HepG2 (cell line): ENCODE measurements at regions not wholly inside any gene's neighbourhood (a gene's known extent, or its start where the extent isn't known, plus 50 kb on each side); places are given as distances from the start of the nearest gene placed in this dataset.

ENCODE experiments used
- ATAC-seq: fragments of 200-7000 bp; cut with Tn5 transposase; 3 replicates; pipeline ENCODE4 v1.9.1; 2020; ENCODE audit warnings: mild to moderate bottlenecking, moderate library complexity
- BruUV-seq: library from RNA; stranded (reverse); fragments of 400-500 nt; replicated peaks from 2 replicates; lab custom pipeline; 2021; lab: Mats Ljungman, UMichigan
- CTCF ChIA-PET: fragments of 300-600 bp; formaldehyde crosslinking; extraction: SDS; loops from one replicate; lab custom pipeline; 2021; ENCODE audit warnings: low total read pairs, inconsistent platforms, low intra/inter-chr PET ratio; lab: Yijun Ruan, JAX
- POLR2A ChIA-PET: fragments of 350-600 bp; sonication (Branson Sonifier 250); formaldehyde crosslinking; loops from one replicate; lab custom pipeline; 2020; ENCODE audit warnings: antibody characterized with exemption, inconsistent platforms; lab: Yijun Ruan, JAX
- DNase-seq: peaks from one replicate; pipeline ENCODE4 v3.0.0-alpha.2; 2015; ENCODE audit warnings: low spot score
- FAIRE-seq: peaks from 3 replicates; lab custom pipeline; 2011; peaks lifted over from hg19 to GRCh38; lab: Jason Lieb, UNC
- H2AFZ ChIP-seq: one replicate; pipeline ENCODE4 v1.6.1; 2011; ENCODE audit warnings: low read length, inconsistent platforms
- H3K27ac ChIP-seq: fragments of 300-600 bp; 3 replicates; pipeline ENCODE4 v1.8.0; 2011; ENCODE audit warnings: mixed run types, mild to moderate bottlenecking, mixed read lengths, low read length, inconsistent platforms; ENCODE audit not compliant: insufficient read depth; ENCODE audit errors: extremely low read length
- H3K27me3 ChIP-seq, 2 experiments: fragments of 200-600 bp in 1 of 2; 2 replicates in 1 of 2; 3 replicates in 1 of 2; pipeline versions ENCODE4 v1.6.0 to v1.8.0; 2011; ENCODE audit warnings: low read length in 2 of 2, mild to moderate bottlenecking in 2 of 2, moderate library complexity in 2 of 2, inconsistent platforms in 1 of 2; ENCODE audit not compliant: insufficient read depth in 2 of 2, control insufficient read depth in 1 of 2
- H3K36me3 ChIP-seq, 2 experiments: fragments of 200-600 bp in 1 of 2; replicated peaks in 1 of 2; 2 replicates in 1 of 2; 3 replicates in 1 of 2; pipeline versions ENCODE4 v1.5.1 to v1.8.0; 2011; ENCODE audit warnings: low read length in 2 of 2, inconsistent platforms in 1 of 2; ENCODE audit not compliant: insufficient read depth in 2 of 2, control insufficient read depth in 1 of 2
- H3K4me1 ChIP-seq: 2 replicates; pipeline ENCODE4 v1.5.1; 2012; ENCODE audit warnings: low read length, inconsistent platforms; ENCODE audit not compliant: insufficient read depth
- H3K4me2 ChIP-seq: 2 replicates; pipeline ENCODE4 v1.6.0; 2011; ENCODE audit warnings: low read depth, low read length, inconsistent platforms
- H3K4me3 ChIP-seq, 3 experiments: fragments of 200-600 bp in 1 of 3; sonication (generic), shearing (Covaris generic) in 1 of 3; replicated peaks in 1 of 3; 2 replicates each; pipeline ENCODE4 v1.5.1; 2011 to 2016; ENCODE audit warnings: low read length in 3 of 3, inconsistent platforms in 2 of 3, low read depth in 2 of 3, mild to moderate bottlenecking in 2 of 3, control low read depth in 1 of 3, mixed read lengths in 1 of 3; ENCODE audit not compliant: insufficient read depth in 1 of 3
- H3K79me2 ChIP-seq: one replicate; pipeline ENCODE4 v1.6.1; 2011; ENCODE audit warnings: low read length, inconsistent platforms; ENCODE audit not compliant: insufficient read depth
- H3K9ac ChIP-seq: 2 replicates; pipeline ENCODE4 v1.6.0; 2011; ENCODE audit warnings: mild to moderate bottlenecking, low read depth, low read length, inconsistent platforms; ENCODE audit not compliant: insufficient read depth
- H3K9me3 ChIP-seq: 2 replicates; pipeline ENCODE4 v1.5.1; 2012; ENCODE audit warnings: mild to moderate bottlenecking, low read length
- H4K20me1 ChIP-seq: 2 replicates; pipeline ENCODE4 v1.6.0; 2011; ENCODE audit warnings: inconsistent platforms, mild to moderate bottlenecking, low read length, moderate library complexity; ENCODE audit not compliant: insufficient read depth
- CHD4 ChIP-seq: fragments of 200-600 bp; sonication (generic); IDR thresholded peaks from 2 replicates; pipeline ENCODE4 v1.7.0; 2017; ENCODE audit warnings: mild to moderate bottlenecking, low read length, borderline replicate concordance
- DDIT3 ChIP-seq: sonication (generic); formaldehyde crosslinking; IDR thresholded peaks from 2 replicates; pipeline ENCODE4 v1.4.0; 2020; ENCODE audit warnings: mild to moderate bottlenecking, missing genetic modification reagents
- FIP1L1 ChIP-seq: fragments of 200-400 bp; formaldehyde crosslinking; IDR thresholded peaks from 2 replicates; pipeline ENCODE4 v1.6.1; 2018; ENCODE audit warnings: low read depth, mild to moderate bottlenecking, low read length, moderate library complexity, borderline replicate concordance; ENCODE audit not compliant: insufficient read depth
- HNRNPUL1 ChIP-seq: fragments of 200-400 bp; formaldehyde crosslinking; IDR thresholded peaks from 2 replicates; pipeline ENCODE4 v1.6.1; 2017; ENCODE audit warnings: low read depth, mild to moderate bottlenecking, low read length, moderate library complexity
- JUND ChIP-seq: sonication (generic); formaldehyde crosslinking; IDR thresholded peaks from 2 replicates; pipeline ENCODE4 v1.8.0; 2022; ENCODE audit warnings: mild to moderate bottlenecking, missing genetic modification reagents
- MAFK ChIP-seq, 2 experiments: IDR thresholded peaks in 1 of 2; conservative IDR thresholded peaks in 1 of 2; 2 replicates each; pipeline ENCODE4 v1.6.1; 2011; ENCODE audit warnings: improper control_type of control experiment in 2 of 2, low read length in 2 of 2
- POLR2G ChIP-seq: fragments of 200-400 bp; formaldehyde crosslinking; IDR thresholded peaks from 2 replicates; pipeline ENCODE4 v1.6.1; 2018; ENCODE audit warnings: mild to moderate bottlenecking, low read depth, low read length, moderate library complexity
- RARA ChIP-seq: IDR thresholded peaks from 2 replicates; pipeline ENCODE4 v1.6.1; 2016; ENCODE audit warnings: missing genetic modification reagents, missing compliant biosample characterization
- RFXAP ChIP-seq: sonication (generic); formaldehyde crosslinking; IDR thresholded peaks from 2 replicates; pipeline ENCODE4 v1.4.0; 2020; ENCODE audit warnings: missing genetic modification reagents, borderline replicate concordance
- SMARCC2 ChIP-seq: fragments of 450-650 bp; IDR thresholded peaks from 2 replicates; pipeline ENCODE4 v1.6.1; 2017; ENCODE audit warnings: antibody characterized with exemption, mild to moderate bottlenecking
- ZBTB7B ChIP-seq: sonication (generic); formaldehyde crosslinking; IDR thresholded peaks from 2 replicates; pipeline ENCODE4 v1.4.0; 2020; ENCODE audit warnings: missing genetic modification reagents
- ZKSCAN1 ChIP-seq: fragments of 150-350 bp; IDR thresholded peaks from 2 replicates; pipeline ENCODE4 v1.6.1; 2014; ENCODE audit warnings: low read length
- ZKSCAN5 ChIP-seq: sonication (generic); formaldehyde crosslinking; IDR thresholded peaks from 2 replicates; pipeline ENCODE4 v1.5.1; 2020; ENCODE audit warnings: mild to moderate bottlenecking, missing genetic modification reagents
- ZNF282 ChIP-seq: fragments of 450-650 bp; IDR thresholded peaks from 2 replicates; pipeline ENCODE4 v1.6.1; 2018; ENCODE audit not compliant: partially characterized antibody
- ZNF30 ChIP-seq: sonication (generic); formaldehyde crosslinking; IDR thresholded peaks from 2 replicates; pipeline ENCODE4 v1.5.0; 2020; ENCODE audit warnings: mild to moderate bottlenecking, missing genetic modification reagents
- ZNF430 ChIP-seq: sonication (generic); formaldehyde crosslinking; IDR thresholded peaks from 2 replicates; pipeline ENCODE4 v1.9.0; 2021; ENCODE audit warnings: mild to moderate bottlenecking, missing genetic modification reagents
- WGBS: methylation state at CpG from one replicate; pipeline ENCODE4 v1.1.6; 2017; ENCODE audit warnings: low lambda C conversion rate; 5-methylcytosine and 5-hydroxymethylcytosine counted together
- in situ Hi-C: cut with HindIII; loops from 2 replicates; pipeline ENCODE4 v1.10.0; 2017; ENCODE audit warnings: low pct_unique_long_range_greater_than_20kb; ENCODE audit not compliant: extremely low pct_ligation_motif_present
- intact Hi-C: fragments of 100-400 bp; cut with micrococcal nuclease; formaldehyde crosslinking; loops from one replicate; pipeline ENCODE4 v1.10.0; 2022; ENCODE audit not compliant: unreplicated experiment
- TF ChIP-seq, protein P1 (sequence below): sonication (generic); formaldehyde crosslinking; IDR thresholded peaks from 2 replicates; pipeline ENCODE4 v1.4.0; 2020; ENCODE audit warnings: low read depth, mild to moderate bottlenecking, missing genetic modification reagents
- TF ChIP-seq, protein P2 (sequence below): sonication (generic); formaldehyde crosslinking; IDR thresholded peaks from 2 replicates; pipeline ENCODE4 v1.4.0; 2020; ENCODE audit warnings: missing genetic modification reagents

DNA sequence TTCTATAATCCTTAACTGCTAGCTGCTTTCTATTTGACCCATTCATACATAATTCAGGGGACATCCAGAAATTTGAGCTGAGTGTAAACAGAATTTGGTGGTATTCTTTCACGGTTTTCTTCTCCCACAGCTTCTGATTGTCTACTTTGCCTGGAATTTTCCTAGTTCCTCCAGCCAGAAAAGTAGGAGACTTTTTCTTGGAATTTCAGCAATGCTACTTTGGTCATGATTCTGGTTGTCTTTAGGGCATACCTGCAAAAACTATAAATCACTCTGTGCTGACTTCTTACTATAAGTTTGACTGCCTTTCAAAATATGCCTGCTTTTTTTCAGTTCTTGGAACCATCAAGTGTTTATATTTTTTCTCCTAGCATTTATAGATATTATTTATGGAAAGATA is 260.2 kb downstream of the TMEM38B start:
- H3K36me3 ChIP-seq = no peaks in the 10 kb centered on the region
- BruUV-seq = no TSS peak
- intact Hi-C loops (no loop called here), in situ Hi-C loops (no loop called here)
- H3K4me2 ChIP-seq = no peak overlapping the region
- TF ChIP-seq ZNF430 (CRISPR knock-in tag) = no peak
- no peak for TF ChIP-seq JUND (CRISPR knock-in tag)
- TF ChIP-seq CHD4 = no peak
- TF ChIP-seq HNRNPUL1 = no peak
- no peak for TF ChIP-seq FIP1L1
- no peak for TF ChIP-seq MAFK (conservative IDR thresholded peaks at IDR 0.05 in 1 of 2, IDR thresholded peaks at IDR 0.05 in 1 of 2; ENCODE audit: low read length in 2 of 2)
- TF ChIP-seq ZBTB7B (CRISPR knock-in tag) = no peak
- no peak for TF ChIP-seq POLR2G
- no peak for TF ChIP-seq ZKSCAN1
- DNase-seq (no peak), FAIRE-seq (no peak), ATAC-seq (no peak)
- no peaks in the 10 kb centered on the region for H3K27me3 ChIP-seq
- H3K9me3 ChIP-seq = no peaks in the 10 kb centered on the region
- no peaks in the 10 kb centered on the region for H3K79me2 ChIP-seq
- ChIA-PET POLR2A (no interaction called here), CTCF (no interaction called here)
- H2AFZ ChIP-seq = no peak overlapping the region
- no peaks in the 10 kb centered on the region for H4K20me1 ChIP-seq
- WGBS = 0% methylated on average over 1 of the region's 1 CpG
- H3K4me1 ChIP-seq = no peaks in the 10 kb centered on the region
- H3K9ac ChIP-seq = no peak overlapping the region
- no peak overlapping the region for H3K27ac ChIP-seq
- no peak overlapping the region for H3K4me3 ChIP-seq

- DNase-seq (no peak), FAIRE-seq (no peak), ATAC-seq (no peak)
- Histone ChIP-seq H3K79me2 (no peaks in the 10 kb centered on the region), H3K9me3 (no peaks in the 10 kb centered on the region), H3K4me1 (no peaks in the 10 kb centered on the region), H2AFZ (no peak overlapping the region), H3K4me3 (no peak overlapping the region), H3K9ac (no peak overlapping the region), H4K20me1 (no peaks in the 10 kb centered on the region), H3K27me3 (no peaks in the 10 kb centered on the region), H3K36me3 (no peaks in the 10 kb centered on the region), H3K4me2 (no peak overlapping the region), H3K27ac (no peak overlapping the region)
- intact Hi-C loops = no loop called here
- no TSS peak for BruUV-seq
- TF ChIP-seq, protein P1, sequence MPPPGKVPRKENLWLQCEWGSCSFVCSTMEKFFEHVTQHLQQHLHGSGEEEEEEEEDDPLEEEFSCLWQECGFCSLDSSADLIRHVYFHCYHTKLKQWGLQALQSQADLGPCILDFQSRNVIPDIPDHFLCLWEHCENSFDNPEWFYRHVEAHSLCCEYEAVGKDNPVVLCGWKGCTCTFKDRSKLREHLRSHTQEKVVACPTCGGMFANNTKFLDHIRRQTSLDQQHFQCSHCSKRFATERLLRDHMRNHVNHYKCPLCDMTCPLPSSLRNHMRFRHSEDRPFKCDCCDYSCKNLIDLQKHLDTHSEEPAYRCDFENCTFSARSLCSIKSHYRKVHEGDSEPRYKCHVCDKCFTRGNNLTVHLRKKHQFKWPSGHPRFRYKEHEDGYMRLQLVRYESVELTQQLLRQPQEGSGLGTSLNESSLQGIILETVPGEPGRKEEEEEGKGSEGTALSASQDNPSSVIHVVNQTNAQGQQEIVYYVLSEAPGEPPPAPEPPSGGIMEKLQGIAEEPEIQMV (CRISPR knock-in tag) = no peak
- TF ChIP-seq RARA (CRISPR knock-in tag) (no peak), DDIT3 (CRISPR knock-in tag) (no peak), ZKSCAN5 (CRISPR knock-in tag) (no peak), ZNF282 (no peak), SMARCC2 (no peak), ZNF30 (CRISPR knock-in tag) (no peak), RFXAP (CRISPR knock-in tag) (no peak)
- TF ChIP-seq, protein P2, sequence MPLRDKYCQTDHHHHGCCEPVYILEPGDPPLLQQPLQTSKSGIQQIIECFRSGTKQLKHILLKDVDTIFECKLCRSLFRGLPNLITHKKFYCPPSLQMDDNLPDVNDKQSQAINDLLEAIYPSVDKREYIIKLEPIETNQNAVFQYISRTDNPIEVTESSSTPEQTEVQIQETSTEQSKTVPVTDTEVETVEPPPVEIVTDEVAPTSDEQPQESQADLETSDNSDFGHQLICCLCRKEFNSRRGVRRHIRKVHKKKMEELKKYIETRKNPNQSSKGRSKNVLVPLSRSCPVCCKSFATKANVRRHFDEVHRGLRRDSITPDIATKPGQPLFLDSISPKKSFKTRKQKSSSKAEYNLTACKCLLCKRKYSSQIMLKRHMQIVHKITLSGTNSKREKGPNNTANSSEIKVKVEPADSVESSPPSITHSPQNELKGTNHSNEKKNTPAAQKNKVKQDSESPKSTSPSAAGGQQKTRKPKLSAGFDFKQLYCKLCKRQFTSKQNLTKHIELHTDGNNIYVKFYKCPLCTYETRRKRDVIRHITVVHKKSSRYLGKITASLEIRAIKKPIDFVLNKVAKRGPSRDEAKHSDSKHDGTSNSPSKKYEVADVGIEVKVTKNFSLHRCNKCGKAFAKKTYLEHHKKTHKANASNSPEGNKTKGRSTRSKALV = no peak
- in situ Hi-C loops = no loop called here
- POLR2A ChIA-PET = no interaction called here
- WGBS = 13% methylated on average over 1 of the region's 1 CpG
- CTCF ChIA-PET = no interaction called here
Measured at GRCh38 chr9:105957830-105958229, 263.5 kb downstream of the TMEM38B start.
